ENCODE measurements at regions not wholly inside any gene's neighbourhood (a gene's known extent, or its start where the extent isn't known, plus 50 kb on each side); places are given as distances from the start of the nearest gene placed in this dataset.

DNA sequence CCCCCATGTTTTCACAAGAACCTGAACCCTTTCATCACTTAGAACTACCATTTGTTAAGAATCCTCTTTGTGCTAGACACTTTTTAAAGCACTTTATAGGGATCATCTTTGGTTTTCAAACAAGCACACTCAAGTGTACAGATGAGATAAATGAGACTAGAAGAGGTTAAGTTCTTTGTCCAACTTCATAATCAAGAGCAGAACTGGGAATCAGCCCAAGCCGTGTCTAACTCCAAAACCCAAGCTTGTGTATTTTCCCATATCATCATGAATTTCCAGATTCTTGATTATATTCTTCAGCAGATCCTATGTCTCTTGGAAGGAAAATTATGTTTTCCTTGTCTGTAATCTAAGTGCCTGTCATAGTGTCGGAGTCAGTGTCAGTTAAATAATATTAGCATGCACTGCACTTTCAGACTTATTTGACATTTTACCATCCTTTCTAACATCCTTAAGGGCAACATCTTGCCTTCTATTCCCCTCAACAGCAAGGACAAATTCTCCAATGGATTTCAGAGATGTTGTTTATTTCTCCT is 123.0 kb upstream of the SETBP1 start:
- Histone ChIP-seq H3K27me3 (ENCODE audit: control insufficient read depth in 1 of 2, insufficient read depth in 2 of 2, low read length in 2 of 2) (no peaks in the 10 kb centered on the region), H3K4me1 (ENCODE audit: control insufficient read depth in 2 of 2, insufficient read depth in 2 of 2, low read length in 1 of 2) (no peaks in the 10 kb centered on the region), H3K27ac (ENCODE audit: low read depth in 2 of 2, low read length in 1 of 2) (no peak overlapping the region), H3K4me3 (ENCODE audit: low read depth in 1 of 2, low read length in 2 of 2) (no peak overlapping the region), H3K36me3 (ENCODE audit: control insufficient read depth in 2 of 2, insufficient read depth in 2 of 2, low read length in 1 of 2) (no peaks in the 10 kb centered on the region), H3K9me3 (ENCODE audit: control insufficient read depth in 2 of 2, insufficient read depth in 1 of 2, low read depth in 1 of 2, low read length in 1 of 2) (no peaks in the 10 kb centered on the region)
- 64 to 67% methylated on average over 2 of the region's 2 CpGs for WGBS, 2 donors

DNA sequence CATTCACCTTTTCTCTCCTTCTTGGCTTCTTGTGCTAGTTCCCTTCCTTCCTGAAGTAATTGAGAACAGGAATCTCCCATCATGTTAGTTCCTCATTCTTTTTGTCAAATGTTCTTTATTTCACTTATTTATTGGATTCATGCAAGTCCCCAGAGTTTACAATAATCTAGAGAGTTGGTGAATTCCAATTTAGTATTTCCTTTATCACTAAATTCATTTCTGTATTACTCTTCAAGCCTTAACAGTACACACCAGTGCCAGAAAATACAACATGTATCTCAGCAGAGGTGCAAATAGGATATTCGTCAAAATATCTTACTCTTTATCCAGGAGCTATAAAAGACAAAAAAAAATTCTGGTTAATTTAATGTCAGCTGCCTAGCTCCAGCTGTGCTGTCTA is 121.9 kb upstream of the SETBP1 start:
- H3K4me3 ChIP-seq (ENCODE audit: low read depth in 1 of 2, low read length in 2 of 2): no peak overlapping the region
- H3K27me3 ChIP-seq (ENCODE audit: control insufficient read depth in 1 of 2, insufficient read depth in 2 of 2, low read length in 2 of 2): no peaks in the 10 kb centered on the region
- H3K9me3 ChIP-seq (ENCODE audit: control insufficient read depth in 2 of 2, insufficient read depth in 1 of 2, low read depth in 1 of 2, low read length in 1 of 2): no peaks in the 10 kb centered on the region
- H3K36me3 ChIP-seq (ENCODE audit: control insufficient read depth in 2 of 2, insufficient read depth in 2 of 2, low read length in 1 of 2): no peaks in the 10 kb centered on the region
- no peak overlapping the region for H3K27ac ChIP-seq (ENCODE audit: low read depth in 2 of 2, low read length in 1 of 2)
- WGBS, 2 donors: 73 to 74% methylated on average over 1 of the region's 1 CpG
- no peaks in the 10 kb centered on the region for H3K4me1 ChIP-seq (ENCODE audit: control insufficient read depth in 2 of 2, insufficient read depth in 2 of 2, low read length in 1 of 2)

DNA sequence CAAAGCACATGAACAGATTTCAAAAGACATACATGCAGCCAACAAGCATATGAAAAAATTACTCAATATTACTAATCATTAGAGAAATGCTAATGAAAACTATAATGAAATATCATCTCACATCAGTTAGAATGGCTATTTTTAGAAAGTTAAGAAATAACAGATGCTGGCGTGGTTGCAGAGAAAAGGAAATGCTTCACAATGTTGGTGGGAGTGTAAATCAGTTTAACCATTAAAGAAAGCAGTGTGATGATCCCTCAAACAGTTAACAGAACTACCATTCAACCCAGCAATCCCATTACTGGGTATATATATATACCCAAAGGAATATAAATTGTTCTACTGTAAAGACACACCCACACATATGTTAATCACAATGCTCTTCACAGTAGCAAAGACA is 117.7 kb upstream of the SETBP1 start:
- Histone ChIP-seq H3K36me3 (ENCODE audit: control insufficient read depth in 2 of 2, insufficient read depth in 2 of 2, low read length in 1 of 2) (no peaks in the 10 kb centered on the region), H3K9me3 (ENCODE audit: control insufficient read depth in 2 of 2, insufficient read depth in 1 of 2, low read depth in 1 of 2, low read length in 1 of 2) (no peaks in the 10 kb centered on the region), H3K27me3 (ENCODE audit: control insufficient read depth in 1 of 2, insufficient read depth in 2 of 2, low read length in 2 of 2) (no peaks in the 10 kb centered on the region), H3K27ac (ENCODE audit: low read depth in 2 of 2, low read length in 1 of 2) (no peak overlapping the region), H3K4me3 (ENCODE audit: low read depth in 1 of 2, low read length in 2 of 2) (no peak overlapping the region), H3K4me1 (ENCODE audit: control insufficient read depth in 2 of 2, insufficient read depth in 2 of 2, low read length in 1 of 2) (no peaks in the 10 kb centered on the region)
- WGBS, 2 donors: 58 to 68% methylated on average over 1 of the region's 1 CpG

DNA sequence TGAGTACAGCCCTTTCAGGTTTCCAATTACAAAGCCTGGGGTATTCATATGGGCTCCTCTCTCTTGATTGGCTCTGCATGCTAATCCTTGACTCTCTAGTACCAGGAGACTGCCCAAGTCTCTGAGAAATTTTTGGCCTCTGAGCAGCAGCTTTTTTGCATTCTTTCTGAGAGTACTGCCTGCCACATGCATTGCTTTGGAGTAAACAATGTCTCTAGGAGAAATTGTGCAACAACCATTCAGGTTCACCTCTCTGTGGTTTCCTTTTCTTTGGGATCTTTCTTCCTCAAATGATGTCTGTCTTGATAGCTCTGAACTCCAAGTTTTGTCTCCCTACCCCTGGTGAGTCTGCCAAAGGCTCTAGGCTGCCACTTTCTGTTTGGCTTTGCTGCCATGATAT is 115.8 kb upstream of the SETBP1 start:
- no peaks in the 10 kb centered on the region for H3K27me3 ChIP-seq (ENCODE audit: control insufficient read depth in 1 of 2, insufficient read depth in 2 of 2, low read length in 2 of 2)
- no peaks in the 10 kb centered on the region for H3K9me3 ChIP-seq (ENCODE audit: control insufficient read depth in 2 of 2, insufficient read depth in 1 of 2, low read depth in 1 of 2, low read length in 1 of 2)
- H3K36me3 ChIP-seq (ENCODE audit: control insufficient read depth in 2 of 2, insufficient read depth in 2 of 2, low read length in 1 of 2): no peaks in the 10 kb centered on the region
- no peaks in the 10 kb centered on the region for H3K4me1 ChIP-seq (ENCODE audit: control insufficient read depth in 2 of 2, insufficient read depth in 2 of 2, low read length in 1 of 2)
- no peak overlapping the region for H3K27ac ChIP-seq (ENCODE audit: low read depth in 2 of 2, low read length in 1 of 2)
- H3K4me3 ChIP-seq (ENCODE audit: low read depth in 1 of 2, low read length in 2 of 2): no peak overlapping the region

DNA sequence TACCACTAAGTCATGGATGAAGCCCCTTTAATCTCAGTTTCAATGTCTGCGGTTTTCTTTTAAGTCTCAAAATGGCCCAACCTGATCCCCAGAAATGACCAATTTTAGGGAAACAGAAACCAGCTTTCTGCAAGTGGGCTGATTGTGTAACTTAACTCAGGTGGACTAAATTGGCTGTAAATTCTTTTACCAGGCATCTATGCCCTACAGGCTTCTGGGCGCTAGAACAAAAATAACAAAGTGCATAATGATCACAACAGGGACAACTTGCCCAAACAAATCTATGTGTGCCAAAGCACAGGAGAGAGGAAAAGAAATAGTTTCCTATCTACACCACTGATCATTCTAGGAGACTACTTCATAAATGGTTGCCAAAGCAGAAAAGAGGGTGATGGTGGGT is 112.3 kb upstream of the SETBP1 start:
- Histone ChIP-seq H3K36me3 (ENCODE audit: control insufficient read depth in 2 of 2, insufficient read depth in 2 of 2, low read length in 1 of 2) (no peaks in the 10 kb centered on the region), H3K27ac (ENCODE audit: low read depth in 2 of 2, low read length in 1 of 2) (no peak overlapping the region), H3K4me1 (ENCODE audit: control insufficient read depth in 2 of 2, insufficient read depth in 2 of 2, low read length in 1 of 2) (no peaks in the 10 kb centered on the region), H3K9me3 (ENCODE audit: control insufficient read depth in 2 of 2, insufficient read depth in 1 of 2, low read depth in 1 of 2, low read length in 1 of 2) (no peaks in the 10 kb centered on the region), H3K4me3 (ENCODE audit: low read depth in 1 of 2, low read length in 2 of 2) (no peak overlapping the region), H3K27me3 (ENCODE audit: control insufficient read depth in 1 of 2, insufficient read depth in 2 of 2, low read length in 2 of 2) (no peaks in the 10 kb centered on the region)
- 52 to 67% methylated on average over 2 of the region's 2 CpGs for WGBS, 2 donors

DNA sequence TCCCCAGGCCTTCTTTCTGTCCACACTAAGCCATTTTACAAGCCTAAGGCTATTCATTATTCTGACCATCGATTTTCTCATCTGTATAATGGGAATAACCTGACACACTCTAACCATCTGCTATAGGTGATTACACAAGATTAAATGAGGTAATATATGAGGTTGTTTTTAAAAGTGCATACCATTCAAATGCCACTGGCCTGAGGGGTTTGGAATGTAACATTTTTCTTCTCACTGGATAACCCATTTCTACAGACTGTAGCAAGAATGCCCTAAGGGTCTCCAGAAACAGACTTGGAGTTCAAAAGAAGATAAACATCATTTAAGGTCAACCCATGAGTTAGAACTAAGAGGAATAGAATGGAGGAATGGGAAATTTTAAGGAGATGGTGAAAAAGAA is 111.7 kb upstream of the SETBP1 start:
- Histone ChIP-seq H3K4me3 (ENCODE audit: low read depth in 1 of 2, low read length in 2 of 2) (no peak overlapping the region), H3K27ac (ENCODE audit: low read depth in 2 of 2, low read length in 1 of 2) (no peak overlapping the region), H3K36me3 (ENCODE audit: control insufficient read depth in 2 of 2, insufficient read depth in 2 of 2, low read length in 1 of 2) (no peaks in the 10 kb centered on the region), H3K9me3 (ENCODE audit: control insufficient read depth in 2 of 2, insufficient read depth in 1 of 2, low read depth in 1 of 2, low read length in 1 of 2) (no peaks in the 10 kb centered on the region), H3K4me1 (ENCODE audit: control insufficient read depth in 2 of 2, insufficient read depth in 2 of 2, low read length in 1 of 2) (no peaks in the 10 kb centered on the region), H3K27me3 (ENCODE audit: control insufficient read depth in 1 of 2, insufficient read depth in 2 of 2, low read length in 2 of 2) (no peaks in the 10 kb centered on the region)
- WGBS, 2 donors: 76 to 81% methylated on average over 1 of the region's 1 CpG

DNA sequence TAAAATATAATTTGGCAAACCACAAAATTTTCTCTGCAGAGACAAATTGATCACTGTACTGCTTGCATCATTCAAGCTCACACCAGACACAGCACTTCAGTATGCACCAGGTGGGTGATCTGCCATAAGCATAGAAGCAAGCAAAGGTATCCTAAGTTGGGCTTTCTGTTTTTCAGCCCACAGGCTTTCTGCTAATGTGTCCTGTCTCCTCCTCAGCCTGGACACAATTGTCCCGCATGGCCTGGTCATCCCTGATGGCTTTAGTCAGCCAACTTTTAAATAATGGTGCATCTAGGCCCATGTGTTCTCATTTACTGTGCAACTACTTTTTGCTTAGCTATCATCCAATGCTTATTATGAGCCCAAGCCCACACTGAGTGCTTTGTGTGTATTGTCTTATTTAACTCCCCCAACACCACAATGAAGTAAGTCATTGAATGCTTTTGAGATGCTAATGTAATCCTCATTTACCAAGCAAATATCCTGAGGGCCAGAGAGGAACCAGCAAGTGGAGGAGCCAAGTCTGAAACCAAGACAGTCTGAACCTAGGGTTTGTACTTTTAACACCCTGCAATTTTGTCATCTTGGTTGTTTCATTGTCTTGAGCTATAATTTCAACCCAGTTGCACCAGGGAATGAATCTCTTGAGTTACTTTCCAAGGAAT is 111.2 kb upstream of the SETBP1 start:
- H3K9me3 ChIP-seq (ENCODE audit: control insufficient read depth in 2 of 2, insufficient read depth in 1 of 2, low read depth in 1 of 2, low read length in 1 of 2): no peaks in the 10 kb centered on the region
- no peak overlapping the region for H3K27ac ChIP-seq (ENCODE audit: low read depth in 2 of 2, low read length in 1 of 2)
- no peaks in the 10 kb centered on the region for H3K36me3 ChIP-seq (ENCODE audit: control insufficient read depth in 2 of 2, insufficient read depth in 2 of 2, low read length in 1 of 2)
- H3K4me3 ChIP-seq (ENCODE audit: low read depth in 1 of 2, low read length in 2 of 2): no peak overlapping the region
- WGBS, 2 donors: 94 to 100% methylated on average over 1 of the region's 1 CpG
- no peaks in the 10 kb centered on the region for H3K4me1 ChIP-seq (ENCODE audit: control insufficient read depth in 2 of 2, insufficient read depth in 2 of 2, low read length in 1 of 2)
- no peaks in the 10 kb centered on the region for H3K27me3 ChIP-seq (ENCODE audit: control insufficient read depth in 1 of 2, insufficient read depth in 2 of 2, low read length in 2 of 2)

DNA sequence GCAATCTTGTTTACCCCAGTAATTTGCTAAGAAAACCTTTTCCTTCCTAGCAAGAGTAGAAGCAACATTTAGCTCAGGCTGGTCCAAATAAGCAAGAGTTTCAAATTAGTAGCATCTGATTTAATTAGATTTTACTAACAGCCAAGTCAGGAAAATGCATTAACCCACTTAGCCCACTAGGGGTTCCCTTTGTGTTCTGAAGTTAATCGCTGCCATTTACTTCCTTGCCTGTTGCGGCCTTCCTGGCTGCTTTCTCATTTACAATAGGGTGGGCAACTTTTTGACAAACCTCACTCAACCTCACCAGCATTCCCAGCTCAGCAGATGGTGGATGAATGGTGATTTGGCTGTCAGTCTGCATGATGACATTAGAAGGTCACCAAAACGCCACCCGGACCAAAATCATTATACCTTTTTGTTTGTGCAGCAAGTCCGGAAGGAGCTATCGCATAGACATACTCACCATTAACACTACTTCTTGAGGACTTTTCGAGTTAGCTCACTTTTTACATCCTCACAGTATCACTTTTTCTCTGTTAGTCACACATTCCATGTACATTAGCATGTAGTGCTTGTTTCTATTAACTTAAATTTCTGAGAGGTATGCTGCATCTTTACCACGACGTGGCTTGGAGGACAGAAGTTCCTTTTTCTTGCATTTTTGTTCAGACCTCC is 101.5 kb upstream of the SETBP1 start:
- Histone ChIP-seq H3K9me3 (ENCODE audit: control insufficient read depth in 2 of 2, insufficient read depth in 1 of 2, low read depth in 1 of 2, low read length in 1 of 2) (no peaks in the 10 kb centered on the region), H3K4me3 (ENCODE audit: low read depth in 1 of 2, low read length in 2 of 2) (no peak overlapping the region), H3K36me3 (ENCODE audit: control insufficient read depth in 2 of 2, insufficient read depth in 2 of 2, low read length in 1 of 2) (no peaks in the 10 kb centered on the region), H3K27ac (ENCODE audit: low read depth in 2 of 2, low read length in 1 of 2) (no peak overlapping the region), H3K27me3 (ENCODE audit: control insufficient read depth in 1 of 2, insufficient read depth in 2 of 2, low read length in 2 of 2) (no peaks in the 10 kb centered on the region), H3K4me1 (ENCODE audit: control insufficient read depth in 2 of 2, insufficient read depth in 2 of 2, low read length in 1 of 2) (no peaks in the 10 kb centered on the region)
- WGBS, 2 donors: 82 to 85% methylated on average over 9 of the region's 9 CpGs

DNA sequence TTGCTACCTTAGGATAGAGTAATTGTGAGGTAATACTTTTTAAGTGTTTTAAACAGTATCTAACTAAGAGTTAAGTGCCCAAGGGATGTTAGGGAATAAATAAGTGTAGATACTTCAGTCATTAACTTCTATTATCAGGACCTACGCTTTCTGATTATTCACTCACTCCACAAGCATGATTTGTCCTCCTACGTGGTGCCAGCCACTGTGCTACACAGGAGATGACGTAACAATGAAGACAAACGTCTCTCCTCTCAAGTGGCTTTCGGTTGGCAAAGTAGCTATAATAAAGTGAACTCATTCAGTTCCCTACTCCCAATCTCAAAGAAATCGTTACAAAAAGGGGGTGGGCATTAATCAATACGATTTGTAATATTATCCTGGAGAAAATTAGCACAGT is 100.9 kb upstream of the SETBP1 start:
- no peaks in the 10 kb centered on the region for H3K4me1 ChIP-seq (ENCODE audit: control insufficient read depth in 2 of 2, insufficient read depth in 2 of 2, low read length in 1 of 2)
- WGBS, 2 donors: 73 to 80% methylated on average over 7 of the region's 7 CpGs
- no peaks in the 10 kb centered on the region for H3K9me3 ChIP-seq (ENCODE audit: control insufficient read depth in 2 of 2, insufficient read depth in 1 of 2, low read depth in 1 of 2, low read length in 1 of 2)
- no peak overlapping the region for H3K27ac ChIP-seq (ENCODE audit: low read depth in 2 of 2, low read length in 1 of 2)
- no peaks in the 10 kb centered on the region for H3K36me3 ChIP-seq (ENCODE audit: control insufficient read depth in 2 of 2, insufficient read depth in 2 of 2, low read length in 1 of 2)
- no peak overlapping the region for H3K4me3 ChIP-seq (ENCODE audit: low read depth in 1 of 2, low read length in 2 of 2)
- H3K27me3 ChIP-seq (ENCODE audit: control insufficient read depth in 1 of 2, insufficient read depth in 2 of 2, low read length in 2 of 2): no peaks in the 10 kb centered on the region

DNA sequence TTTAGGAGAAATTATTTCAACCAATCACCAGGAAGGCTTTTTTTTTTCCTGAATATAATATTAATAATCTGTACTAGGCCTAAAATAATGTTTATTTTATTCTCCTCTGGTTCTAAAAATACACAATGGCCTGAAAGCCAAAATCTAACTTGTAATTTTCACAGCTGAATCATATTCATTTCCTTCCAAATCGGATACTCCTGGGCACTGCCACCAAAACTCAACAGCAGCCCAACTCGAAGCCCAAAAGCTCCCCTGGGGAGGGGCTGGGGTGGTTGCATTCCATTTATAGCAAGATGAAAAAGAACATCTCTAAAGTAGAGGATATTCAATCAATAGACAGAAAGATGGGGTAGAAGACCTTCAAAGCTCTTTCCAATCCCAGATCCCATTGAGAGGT is 100.5 kb upstream of the SETBP1 start:
- Histone ChIP-seq H3K9me3 (ENCODE audit: control insufficient read depth in 2 of 2, insufficient read depth in 1 of 2, low read depth in 1 of 2, low read length in 1 of 2) (no peaks in the 10 kb centered on the region), H3K4me1 (ENCODE audit: control insufficient read depth in 2 of 2, insufficient read depth in 2 of 2, low read length in 1 of 2) (no peaks in the 10 kb centered on the region), H3K4me3 (ENCODE audit: low read depth in 1 of 2, low read length in 2 of 2) (no peak overlapping the region), H3K36me3 (ENCODE audit: control insufficient read depth in 2 of 2, insufficient read depth in 2 of 2, low read length in 1 of 2) (no peaks in the 10 kb centered on the region), H3K27me3 (ENCODE audit: control insufficient read depth in 1 of 2, insufficient read depth in 2 of 2, low read length in 2 of 2) (no peaks in the 10 kb centered on the region), H3K27ac (ENCODE audit: low read depth in 2 of 2, low read length in 1 of 2) (no peak overlapping the region)
- 55 to 56% methylated on average over 2 of the region's 2 CpGs for WGBS, 2 donors
